GM12878 (cell line): ENCODE measurements at regions not wholly inside any gene's neighbourhood (a gene's known extent, or its start where the extent isn't known, plus 50 kb on each side); places are given as distances from the start of the nearest gene placed in this dataset.
A peak's percentile ranks its signal among the peaks of the same experiment; 100 is the strongest.

Experiments used
- ATAC-seq: fragments of 200-7000 bp; cut with Tn5 transposase; 3 replicates; pipeline ENCODE4 v1.9.1; 2020; ENCODE audit warnings: mild to moderate bottlenecking, moderate library complexity
- BruUV-seq: library from RNA; stranded (reverse); fragments of 400-500 nt; replicated peaks from 2 replicates; lab custom pipeline; 2021; lab: Mats Ljungman, UMichigan
- CTCF ChIA-PET: fragments of 300-600 bp; sonication (Branson Sonifier 250); formaldehyde crosslinking; extraction: SDS; loops from one replicate; lab custom pipeline; 2021; ENCODE audit warnings: inconsistent platforms; lab: Yijun Ruan, JAX
- POLR2A ChIA-PET: fragments of 350-600 bp; formaldehyde crosslinking; extraction: SDS; loops from one replicate; lab custom pipeline; 2021; ENCODE audit warnings: inconsistent platforms; lab: Charles Lee
- RAD21 ChIA-PET: fragments of 300-600 bp; sonication (Branson Sonifier 250); formaldehyde crosslinking; loops from one replicate; lab custom pipeline; 2023; ENCODE audit warnings: antibody characterized with exemption; ENCODE audit not compliant: unreplicated experiment; lab: Charles Lee
- SMC1A ChIA-PET: fragments of 300-600 bp; sonication (Branson Sonifier 250); formaldehyde crosslinking; loops from one replicate; lab custom pipeline; 2023; ENCODE audit not compliant: unreplicated experiment, uncharacterized antibody; lab: Charles Lee
- DNase-seq: peaks from one replicate; pipeline ENCODE4 v3.0.0-alpha.2; 2011; ENCODE audit warnings: low read depth, low spot score
- FAIRE-seq: peaks from 3 replicates; lab custom pipeline; 2011; peaks lifted over from hg19 to GRCh38; lab: Jason Lieb, UNC
- H2AFZ ChIP-seq: 2 replicates; pipeline ENCODE4 v1.6.0; 2011; ENCODE audit warnings: low read depth, low read length, control low read depth; ENCODE audit not compliant: control insufficient read depth
- H3K27ac ChIP-seq: 2 replicates; pipeline ENCODE4 v1.5.1; 2011; ENCODE audit warnings: control low read depth; ENCODE audit not compliant: control insufficient read depth, insufficient read depth
- H3K27me3 ChIP-seq, 2 experiments: replicated peaks in 1 of 2; 2 replicates each; pipeline versions ENCODE4 v1.6.0 to v1.6.1; 2011; ENCODE audit warnings: low read length in 1 of 2; ENCODE audit not compliant: control insufficient read depth in 2 of 2, insufficient read depth in 2 of 2
- H3K36me3 ChIP-seq, 2 experiments: 2 replicates each; pipeline ENCODE4 v1.5.1; 2011; ENCODE audit warnings: low read length in 1 of 2; ENCODE audit not compliant: control insufficient read depth in 2 of 2, insufficient read depth in 2 of 2
- H3K4me1 ChIP-seq: 2 replicates; pipeline ENCODE4 v1.6.1; 2011; ENCODE audit warnings: mild to moderate bottlenecking, low read length, moderate library complexity, mixed read lengths; ENCODE audit not compliant: control insufficient read depth, insufficient read depth
- H3K4me2 ChIP-seq: 2 replicates; pipeline ENCODE4 v1.6.0; 2011; ENCODE audit warnings: control low read depth; ENCODE audit not compliant: control insufficient read depth, insufficient read depth
- H3K4me3 ChIP-seq: fragments of 200-600 bp; sonication (generic); 2 replicates; pipeline ENCODE4 v1.5.1; 2016
- H3K79me2 ChIP-seq: 2 replicates; pipeline ENCODE4 v1.6.0; 2011; ENCODE audit warnings: low read length; ENCODE audit not compliant: control insufficient read depth, insufficient read depth
- H3K9ac ChIP-seq: 2 replicates; pipeline ENCODE4 v1.8.0; 2011; ENCODE audit warnings: low read length, control low read depth, mixed read lengths; ENCODE audit not compliant: control insufficient read depth, insufficient read depth
- H3K9me3 ChIP-seq: replicated peaks from 3 replicates; pipeline ENCODE4 v1.5.1; 2011; ENCODE audit warnings: mild to moderate bottlenecking, low read length; ENCODE audit not compliant: control insufficient read depth, insufficient read depth
- H4K20me1 ChIP-seq: 2 replicates; pipeline ENCODE4 v1.6.0; 2011; ENCODE audit not compliant: control insufficient read depth, insufficient read depth
- CHD1 ChIP-seq: IDR thresholded peaks from 2 replicates; pipeline ENCODE4 v1.6.1; 2012; ENCODE audit warnings: low read depth, low read length, improper control_type of control experiment
- JUNB ChIP-seq: IDR thresholded peaks from 2 replicates; pipeline ENCODE4 v1.6.1; 2016; ENCODE audit warnings: antibody characterized with exemption, mild to moderate bottlenecking
- NBN ChIP-seq: fragments of 450-650 bp; IDR thresholded peaks from 2 replicates; pipeline ENCODE4 v1.6.1; 2016
- NFYB ChIP-seq: IDR thresholded peaks from 2 replicates; pipeline ENCODE4 v1.6.1; 2011; ENCODE audit warnings: low read depth, mild to moderate bottlenecking, low read length, improper control_type of control experiment, moderate library complexity; ENCODE audit not compliant: insufficient read depth
- SMAD5 ChIP-seq: IDR thresholded peaks from 2 replicates; pipeline ENCODE4 v1.6.1; 2016; ENCODE audit warnings: antibody characterized with exemption, low read depth
- SMC3 ChIP-seq: IDR thresholded peaks from 2 replicates; pipeline ENCODE4 v1.6.1; 2011; ENCODE audit warnings: low read length, improper control_type of control experiment, borderline replicate concordance
- STAT3 ChIP-seq: IDR thresholded peaks from 2 replicates; pipeline ENCODE4 v1.6.1; 2011; ENCODE audit warnings: low read depth, low read length, improper control_type of control experiment
- SUPT20H ChIP-seq: IDR thresholded peaks from 2 replicates; pipeline ENCODE4 v1.6.1; 2011; ENCODE audit warnings: low read depth, mild to moderate bottlenecking, low read length, moderate library complexity, borderline replicate concordance; ENCODE audit not compliant: control insufficient read depth
- WGBS: methylation state at CpG from one replicate; pipeline ENCODE4 v1.1.6; 2016; ENCODE audit warnings: low lambda C conversion rate; ENCODE audit not compliant: insufficient replicate concordance, insufficient coverage; ENCODE audit errors: missing lambda C conversion rate; 5-methylcytosine and 5-hydroxymethylcytosine counted together
- in situ Hi-C: fragments of 300-500 bp; cut with MboI; formaldehyde crosslinking; loops from 9 replicates; pipeline ENCODE4 v1.14.3; 2018; ENCODE audit warnings: mixed read lengths
- intact Hi-C: fragments of 100-400 bp; cut with micrococcal nuclease; formaldehyde crosslinking; loops from one replicate; pipeline ENCODE4 v1.14.2; 2022; ENCODE audit not compliant: unreplicated experiment
- TF ChIP-seq, protein P1 (sequence below): fragments of 450-650 bp; IDR thresholded peaks from 2 replicates; pipeline ENCODE4 v1.6.1; 2016; ENCODE audit warnings: mild to moderate bottlenecking
- TF ChIP-seq, protein P2 (sequence below): fragments of 150-350 bp; IDR thresholded peaks from 2 replicates; pipeline ENCODE4 v1.6.1; 2016; ENCODE audit warnings: low read depth, low read length
- TF ChIP-seq, protein P3 (sequence below): fragments of 450-650 bp; formaldehyde crosslinking; IDR thresholded peaks from 2 replicates; pipeline ENCODE4 v1.4.0; 2022; ENCODE audit warnings: mild to moderate bottlenecking, moderate library complexity

DNA sequence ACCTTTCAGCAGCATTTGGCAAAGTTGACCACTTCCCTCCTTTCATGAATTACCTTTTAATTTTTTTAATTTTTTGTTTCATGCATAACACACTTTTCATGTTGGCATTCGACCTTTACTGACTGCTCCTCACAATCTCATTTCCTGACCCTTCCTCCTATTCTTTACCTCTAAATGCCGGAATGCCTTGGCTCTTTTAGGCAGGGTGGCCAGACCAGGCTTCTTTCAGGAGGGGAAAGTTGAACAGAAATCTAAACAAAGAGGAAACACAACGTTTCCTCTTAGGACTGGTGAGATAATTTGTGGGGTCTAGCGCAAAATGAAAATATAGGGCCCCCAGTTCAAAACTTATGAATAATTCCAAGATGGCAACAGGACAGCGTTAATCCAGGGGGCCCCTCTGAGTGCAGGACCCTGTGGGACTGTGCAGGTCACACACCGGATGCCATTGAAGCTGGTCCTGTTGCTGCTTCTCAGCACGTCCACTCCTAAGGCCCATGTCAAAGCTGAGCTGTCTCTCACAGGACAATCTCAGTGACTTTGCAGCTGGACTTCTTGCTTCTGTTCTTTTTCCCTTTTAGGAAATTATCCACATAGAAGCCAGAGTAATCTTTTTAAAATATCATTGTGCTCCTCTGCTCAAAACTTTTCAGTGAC, 313.8 kb downstream of the HDGFL1 start:
- H3K4me2 ChIP-seq: no peak overlapping the region
- no peaks in the 10 kb centered on the region for H3K27me3 ChIP-seq
- ChIA-PET RAD21 (no interaction called here), SMC1A (interaction anchor here (1.3 kb wide), 1 partner anchor 8 kb away, joined by 3 read pairs; no protein-coding TSS in a partner anchor), POLR2A (no interaction called here), CTCF (interaction anchor here (0.6 kb wide), 1 partner anchor 1436 kb away, joined by 3 read pairs; no protein-coding TSS in a partner anchor)
- H3K79me2 ChIP-seq: no peaks in the 10 kb centered on the region
- intact Hi-C loops: loop anchor here (10.0 kb wide), 2 partner anchors 518 to 858 kb away; no protein-coding TSS in a partner anchor
- H3K4me3 ChIP-seq: no peak overlapping the region
- 9% methylated on average over 7 of the region's 7 CpGs for WGBS
- H3K27ac ChIP-seq: no peak overlapping the region
- ATAC-seq: 0 out of 3 replicates have a peak, but pooled peaks have one; percentile 15
- no peak overlapping the region for H3K9ac ChIP-seq
- H4K20me1 ChIP-seq: no peaks in the 10 kb centered on the region
- no peak for DNase-seq
- H3K4me1 ChIP-seq: no peaks in the 10 kb centered on the region
- H3K36me3 ChIP-seq: no peaks in the 10 kb centered on the region
- FAIRE-seq: no peak
- H3K9me3 ChIP-seq: no peaks in the 10 kb centered on the region
- in situ Hi-C loops: no loop called here
- no peak overlapping the region for H2AFZ ChIP-seq
- BruUV-seq: no TSS peak
- no peak for TF ChIP-seq SMAD5
- no peak for TF ChIP-seq NFYB
- no peak for TF ChIP-seq STAT3
- TF ChIP-seq, protein P1, sequence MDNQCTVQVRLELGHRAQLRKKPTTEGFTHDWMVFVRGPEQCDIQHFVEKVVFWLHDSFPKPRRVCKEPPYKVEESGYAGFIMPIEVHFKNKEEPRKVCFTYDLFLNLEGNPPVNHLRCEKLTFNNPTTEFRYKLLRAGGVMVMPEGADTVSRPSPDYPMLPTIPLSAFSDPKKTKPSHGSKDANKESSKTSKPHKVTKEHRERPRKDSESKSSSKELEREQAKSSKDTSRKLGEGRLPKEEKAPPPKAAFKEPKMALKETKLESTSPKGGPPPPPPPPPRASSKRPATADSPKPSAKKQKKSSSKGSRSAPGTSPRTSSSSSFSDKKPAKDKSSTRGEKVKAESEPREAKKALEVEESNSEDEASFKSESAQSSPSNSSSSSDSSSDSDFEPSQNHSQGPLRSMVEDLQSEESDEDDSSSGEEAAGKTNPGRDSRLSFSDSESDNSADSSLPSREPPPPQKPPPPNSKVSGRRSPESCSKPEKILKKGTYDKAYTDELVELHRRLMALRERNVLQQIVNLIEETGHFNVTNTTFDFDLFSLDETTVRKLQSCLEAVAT: no peak
- TF ChIP-seq, protein P2, sequence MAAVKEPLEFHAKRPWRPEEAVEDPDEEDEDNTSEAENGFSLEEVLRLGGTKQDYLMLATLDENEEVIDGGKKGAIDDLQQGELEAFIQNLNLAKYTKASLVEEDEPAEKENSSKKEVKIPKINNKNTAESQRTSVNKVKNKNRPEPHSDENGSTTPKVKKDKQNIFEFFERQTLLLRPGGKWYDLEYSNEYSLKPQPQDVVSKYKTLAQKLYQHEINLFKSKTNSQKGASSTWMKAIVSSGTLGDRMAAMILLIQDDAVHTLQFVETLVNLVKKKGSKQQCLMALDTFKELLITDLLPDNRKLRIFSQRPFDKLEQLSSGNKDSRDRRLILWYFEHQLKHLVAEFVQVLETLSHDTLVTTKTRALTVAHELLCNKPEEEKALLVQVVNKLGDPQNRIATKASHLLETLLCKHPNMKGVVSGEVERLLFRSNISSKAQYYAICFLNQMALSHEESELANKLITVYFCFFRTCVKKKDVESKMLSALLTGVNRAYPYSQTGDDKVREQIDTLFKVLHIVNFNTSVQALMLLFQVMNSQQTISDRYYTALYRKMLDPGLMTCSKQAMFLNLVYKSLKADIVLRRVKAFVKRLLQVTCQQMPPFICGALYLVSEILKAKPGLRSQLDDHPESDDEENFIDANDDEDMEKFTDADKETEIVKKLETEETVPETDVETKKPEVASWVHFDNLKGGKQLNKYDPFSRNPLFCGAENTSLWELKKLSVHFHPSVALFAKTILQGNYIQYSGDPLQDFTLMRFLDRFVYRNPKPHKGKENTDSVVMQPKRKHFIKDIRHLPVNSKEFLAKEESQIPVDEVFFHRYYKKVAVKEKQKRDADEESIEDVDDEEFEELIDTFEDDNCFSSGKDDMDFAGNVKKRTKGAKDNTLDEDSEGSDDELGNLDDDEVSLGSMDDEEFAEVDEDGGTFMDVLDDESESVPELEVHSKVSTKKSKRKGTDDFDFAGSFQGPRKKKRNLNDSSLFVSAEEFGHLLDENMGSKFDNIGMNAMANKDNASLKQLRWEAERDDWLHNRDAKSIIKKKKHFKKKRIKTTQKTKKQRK: no peak
- TF ChIP-seq NBN: no peak
- TF ChIP-seq CHD1: no peak
- TF ChIP-seq, protein P3, sequence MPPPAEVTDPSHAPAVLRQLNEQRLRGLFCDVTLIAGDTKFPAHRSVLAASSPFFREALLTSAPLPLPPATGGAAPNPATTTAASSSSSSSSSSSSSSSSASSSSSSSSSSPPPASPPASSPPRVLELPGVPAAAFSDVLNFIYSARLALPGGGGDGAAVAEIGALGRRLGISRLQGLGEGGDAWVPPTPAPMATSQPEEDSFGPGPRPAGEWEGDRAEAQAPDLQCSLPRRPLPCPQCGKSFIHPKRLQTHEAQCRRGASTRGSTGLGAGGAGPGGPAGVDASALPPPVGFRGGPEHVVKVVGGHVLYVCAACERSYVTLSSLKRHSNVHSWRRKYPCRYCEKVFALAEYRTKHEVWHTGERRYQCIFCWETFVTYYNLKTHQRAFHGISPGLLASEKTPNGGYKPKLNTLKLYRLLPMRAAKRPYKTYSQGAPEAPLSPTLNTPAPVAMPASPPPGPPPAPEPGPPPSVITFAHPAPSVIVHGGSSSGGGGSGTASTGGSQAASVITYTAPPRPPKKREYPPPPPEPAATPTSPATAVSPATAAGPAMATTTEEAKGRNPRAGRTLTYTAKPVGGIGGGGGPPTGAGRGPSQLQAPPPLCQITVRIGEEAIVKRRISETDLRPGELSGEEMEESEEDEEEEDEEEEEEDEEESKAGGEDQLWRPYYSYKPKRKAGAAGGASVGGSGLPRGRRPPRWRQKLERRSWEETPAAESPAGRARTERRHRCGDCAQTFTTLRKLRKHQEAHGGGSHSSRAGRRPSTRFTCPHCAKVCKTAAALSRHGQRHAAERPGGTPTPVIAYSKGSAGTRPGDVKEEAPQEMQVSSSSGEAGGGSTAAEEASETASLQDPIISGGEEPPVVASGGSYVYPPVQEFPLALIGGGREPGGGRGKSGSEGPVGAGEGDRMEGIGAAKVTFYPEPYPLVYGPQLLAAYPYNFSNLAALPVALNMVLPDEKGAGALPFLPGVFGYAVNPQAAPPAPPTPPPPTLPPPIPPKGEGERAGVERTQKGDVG (CRISPR knock-in tag): no peak
- TF ChIP-seq SMC3: no peak
- TF ChIP-seq SUPT20H: no peak
- no peak for TF ChIP-seq JUNB
